ENCODE measurements at regions not wholly inside any gene's neighbourhood (a gene's known extent, or its start where the extent isn't known, plus 50 kb on each side); places are given as distances from the start of the nearest gene placed in this dataset.

- no peak overlapping the region for H3K18ac ChIP-seq (ENCODE audit: extremely low read depth, low read length)
- peaks cover 0 to under 1% of the 10 kb centered on the region in 2 experiments; a peak in 1 of 4 replicates for H3K9me3 ChIP-seq (ENCODE audit: insufficient read depth in 2 of 2, low read depth in 1 of 2, low read length in 1 of 2)
- no peaks in the 10 kb centered on the region for H3K23me2 ChIP-seq (ENCODE audit: low read depth, low read length)
- no peak overlapping the region for H4K91ac ChIP-seq (replicated peaks; ENCODE audit: insufficient read length, low read length)
- no peak overlapping the region for H3K4me2 ChIP-seq (ENCODE audit: insufficient read depth in 1 of 2, low read depth in 2 of 2, low read length in 2 of 2)
- no peak overlapping the region for H2BK120ac ChIP-seq (replicated peaks; ENCODE audit: low read depth, low read length)
- peaks cover 1 to 19% (median 14%) of the 10 kb centered on the region in 4 experiments; a peak in 5 of 7 replicates for H3K27me3 ChIP-seq (replicated peaks in 1 of 4; ENCODE audit: control insufficient read depth in 3 of 4, extremely low read depth in 1 of 4, insufficient read depth in 3 of 4, low read length in 3 of 4)
- H2BK12ac ChIP-seq (ENCODE audit: low read depth, low read length) = no peak overlapping the region
- no peak overlapping the region for H2AK5ac ChIP-seq (ENCODE audit: low read depth, low read length)
- no peak for FAIRE-seq
- H3K36me3 ChIP-seq (ENCODE audit: control insufficient read depth in 2 of 4, insufficient read depth in 4 of 4, low read length in 3 of 4) = no peaks in the 10 kb centered on the region
- no peak overlapping the region for H3K4me3 ChIP-seq (ENCODE audit: extremely low read depth in 1 of 4, insufficient read depth in 2 of 4, low read depth in 3 of 4, low read length in 4 of 4)
- no peak overlapping the region for H4K5ac ChIP-seq (ENCODE audit: insufficient read length, low read depth, low read length)
- no peak overlapping the region for H3K4ac ChIP-seq (replicated peaks; ENCODE audit: insufficient read length, low read depth, low read length)
- H3K79me2 ChIP-seq (ENCODE audit: control insufficient read depth in 1 of 2, insufficient read depth in 2 of 2, low read length in 2 of 2) = no peaks in the 10 kb centered on the region
- H2BK15ac ChIP-seq (ENCODE audit: low read length) = no peak overlapping the region
- no peak overlapping the region for H3K56ac ChIP-seq (replicated peaks; ENCODE audit: insufficient read length, low read depth, low read length)
- no peaks in the 10 kb centered on the region for H3K79me1 ChIP-seq (ENCODE audit: low read depth, low read length)
- no peak for DNase-seq (ENCODE audit: low read depth in 1 of 2, low spot score in 2 of 2)
- H3K23ac ChIP-seq (ENCODE audit: insufficient read length) = no peak overlapping the region
- no peaks in the 10 kb centered on the region for H3K4me1 ChIP-seq (replicated peaks in 1 of 4; ENCODE audit: control insufficient read depth in 3 of 4, insufficient read depth in 4 of 4, low read length in 3 of 4)
- no peak overlapping the region for H3K14ac ChIP-seq (ENCODE audit: insufficient read length)
- H3K27ac ChIP-seq (ENCODE audit: low read depth, low read length) = no peak overlapping the region
- no peak overlapping the region for H2AFZ ChIP-seq (ENCODE audit: low read length)
- no peak overlapping the region for H2BK20ac ChIP-seq (ENCODE audit: low read length)
- H4K8ac ChIP-seq (ENCODE audit: extremely low read depth, insufficient read depth, low read length) = no peak overlapping the region; the same call in 1 of the 2 replicates
- H3K9ac ChIP-seq (replicated peaks in 1 of 4; ENCODE audit: extremely low read depth in 1 of 4, low read depth in 3 of 4, low read length in 3 of 4) = no peak overlapping the region
- no peaks in the 10 kb centered on the region for H4K20me1 ChIP-seq (replicated peaks in 1 of 2; ENCODE audit: control insufficient read depth in 1 of 2, insufficient read depth in 2 of 2, low read length in 2 of 2)
- POLR2A ChIA-PET (ENCODE audit: partially characterized antibody) = no interaction called here
- 76% methylated on average over 6 of the region's 6 CpGs; no CpG with 5 or more reads in 1 of the 2 experiments for WGBS, 2 experiments (ENCODE audit: extremely low coverage in 1 of 2, insufficient coverage in 1 of 2, insufficient read length in 1 of 2, insufficient replicate concordance in 2 of 2, low coverage in 1 of 2, low lambda C conversion rate in 2 of 2, missing lambda C conversion rate in 1 of 2)
- CTCF ChIA-PET (ENCODE audit: partially characterized antibody) = interaction anchor here (0.9 kb wide), 1 partner anchor 12 kb away, joined by 3 read pairs; no protein-coding TSS in a partner anchor
- no peak overlapping the region for H2BK5ac ChIP-seq (ENCODE audit: low read depth, low read length)
- no peak for TF ChIP-seq SP4 (IDR thresholded peaks at IDR 0.05; ENCODE audit: low read length)
- no peak for TF ChIP-seq TAF7 (optimal IDR thresholded peaks at IDR 0.05; ENCODE audit: borderline replicate concordance, low read depth, low read length)
- TF ChIP-seq CTBP2 (IDR thresholded peaks at IDR 0.05; ENCODE audit: borderline replicate concordance, insufficient read depth, insufficient read length, low read length) = no peak
- no peak for TF ChIP-seq TEAD4 (IDR thresholded peaks at IDR 0.05; ENCODE audit: low read depth, low read length)
- TF ChIP-seq PHF8 (conservative IDR thresholded peaks at IDR 0.05; ENCODE audit: low read depth, low read length) = no peak
- no peak for TF ChIP-seq USF2 (IDR thresholded peaks at IDR 0.05; ENCODE audit: low read length)
- no peak for TF ChIP-seq CBX5 (IDR thresholded peaks at IDR 0.05; ENCODE audit: low read depth, low read length)
- no peak for TF ChIP-seq KDM1A (IDR thresholded peaks at IDR 0.05; ENCODE audit: borderline replicate concordance, low read length)
- no peak for TF ChIP-seq MAX (IDR thresholded peaks at IDR 0.05)
- TF ChIP-seq SAP30 (IDR thresholded peaks at IDR 0.05; ENCODE audit: insufficient read depth, insufficient replicate concordance, low read length) = no peak
- no peak for TF ChIP-seq BCL11A (IDR thresholded peaks at IDR 0.05; ENCODE audit: low read depth in 2 of 2, low read length in 2 of 2)
- TF ChIP-seq KDM5A (IDR thresholded peaks at IDR 0.05; ENCODE audit: low read length) = no peak
- TF ChIP-seq ZNF274 (IDR thresholded peaks at IDR 0.05; ENCODE audit: borderline replicate concordance, extremely low read depth, low read length) = no peak
Observed at GRCh38 chr20:61072398-61072797, 179.7 kb upstream of the CDH4 start.

All from H1 (cell line).